Skeletal muscle satellite cell (primary cell): ENCODE measurements at regions not wholly inside any gene's neighbourhood (a gene's known extent, or its start where the extent isn't known, plus 50 kb on each side); places are given as distances from the start of the nearest gene placed in this dataset.

Experiments used
- H3K27me3 ChIP-seq: 2 replicates; pipeline ENCODE4 v1.7.0; 2013; ENCODE audit warnings: low read length; ENCODE audit not compliant: control insufficient read depth, insufficient read depth
- H3K36me3 ChIP-seq: 2 replicates; pipeline ENCODE4 v1.7.0; 2013; ENCODE audit warnings: mild to moderate bottlenecking, control low read depth, low read length; ENCODE audit not compliant: insufficient read depth
- H3K4me1 ChIP-seq: 2 replicates; pipeline ENCODE4 v1.7.0; 2013; ENCODE audit warnings: low read length; ENCODE audit not compliant: control insufficient read depth, insufficient read depth
- H3K4me2 ChIP-seq: 2 replicates; pipeline ENCODE4 v1.7.0; 2013; ENCODE audit warnings: mild to moderate bottlenecking, low read length
- H3K4me3 ChIP-seq: 2 replicates; pipeline ENCODE4 v1.7.0; 2013; ENCODE audit warnings: low read length
- H3K9ac ChIP-seq: 2 replicates; pipeline ENCODE4 v1.7.0; 2013; ENCODE audit warnings: mild to moderate bottlenecking, low read depth, low read length, moderate library complexity
- H3K9me3 ChIP-seq: replicated peaks from 2 replicates; pipeline ENCODE4 v1.7.0; 2013; ENCODE audit warnings: mild to moderate bottlenecking, control low read depth, low read length

DNA sequence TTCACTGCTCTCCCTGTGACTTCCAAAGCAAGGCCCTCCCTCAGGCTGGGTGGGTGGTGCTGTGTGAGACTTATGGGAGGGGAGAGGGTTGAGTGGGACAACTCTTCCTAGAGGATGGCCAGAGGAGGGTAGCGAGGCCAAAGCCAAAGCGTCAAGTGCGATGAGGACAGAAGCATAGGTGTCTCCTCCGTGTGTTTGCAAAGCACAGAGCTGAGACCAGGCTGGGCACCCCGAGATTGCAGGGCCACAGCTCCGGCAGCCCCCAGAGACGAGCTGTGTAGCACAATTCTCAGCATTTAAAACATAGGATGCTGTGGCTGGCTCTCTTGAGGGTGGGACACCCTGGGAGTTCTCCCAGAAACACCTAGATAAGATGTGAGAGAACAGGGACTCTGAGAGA lies 1374.5 kb downstream of the BRD1 start:
- Histone ChIP-seq H3K36me3 (no peaks in the 10 kb centered on the region), H3K4me1 (no peaks in the 10 kb centered on the region), H3K9ac (no peak overlapping the region), H3K4me3 (no peak overlapping the region), H3K27me3 (no peaks in the 10 kb centered on the region), H3K4me2 (no peak overlapping the region), H3K9me3 (peaks cover 18% of the 10 kb centered on the region)

DNA sequence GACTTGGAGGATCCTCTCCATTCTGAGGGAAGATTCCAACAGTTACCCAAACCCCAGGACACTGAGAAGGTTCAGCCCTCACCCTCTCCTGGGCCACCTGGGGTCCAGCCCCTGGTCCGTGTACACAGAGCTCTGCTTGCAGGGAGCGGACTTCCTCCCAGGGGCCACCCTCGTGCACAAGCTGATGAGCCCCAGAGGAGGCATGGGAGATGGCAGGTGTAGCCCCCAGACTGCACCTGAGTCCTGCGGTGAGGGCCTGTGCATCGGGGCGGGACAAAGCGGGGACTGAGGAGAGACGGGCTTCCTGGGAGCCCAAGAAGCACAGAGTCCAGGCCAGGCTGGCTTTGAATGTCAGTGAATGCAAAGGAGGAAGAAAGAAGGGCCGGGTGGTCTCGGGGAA lies 1374.9 kb downstream of the BRD1 start:
- Histone ChIP-seq H3K4me3 (no peak overlapping the region), H3K9ac (no peak overlapping the region), H3K4me1 (no peaks in the 10 kb centered on the region), H3K27me3 (no peaks in the 10 kb centered on the region), H3K4me2 (no peak overlapping the region), H3K36me3 (no peaks in the 10 kb centered on the region), H3K9me3 (peaks cover 20% of the 10 kb centered on the region)

DNA sequence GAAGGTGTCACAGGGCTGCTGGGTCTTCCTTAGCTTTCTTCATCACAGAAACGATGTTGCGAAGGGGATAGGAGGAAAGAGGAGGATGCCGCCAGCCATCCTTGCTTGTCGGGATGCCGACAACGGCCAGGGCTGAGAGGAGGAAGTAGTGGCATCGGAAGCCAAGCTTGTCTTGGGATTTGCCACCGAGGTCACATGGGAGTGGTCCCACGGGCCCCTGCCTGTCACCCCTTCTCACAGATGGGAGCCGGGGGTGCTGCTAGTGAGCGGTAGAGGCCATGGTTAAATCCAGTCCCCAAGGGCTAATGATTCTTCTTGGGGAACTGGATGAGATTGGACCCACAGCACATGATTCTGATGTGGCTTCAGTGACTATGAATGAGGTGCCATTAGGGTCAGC lies 1375.8 kb downstream of the BRD1 start:
- no peak overlapping the region for H3K4me2 ChIP-seq
- H3K36me3 ChIP-seq: no peaks in the 10 kb centered on the region
- peaks cover 16% of the 10 kb centered on the region for H3K9me3 ChIP-seq
- no peaks in the 10 kb centered on the region for H3K4me1 ChIP-seq
- no peak overlapping the region for H3K4me3 ChIP-seq
- H3K27me3 ChIP-seq: no peaks in the 10 kb centered on the region
- H3K9ac ChIP-seq: no peak overlapping the region

DNA sequence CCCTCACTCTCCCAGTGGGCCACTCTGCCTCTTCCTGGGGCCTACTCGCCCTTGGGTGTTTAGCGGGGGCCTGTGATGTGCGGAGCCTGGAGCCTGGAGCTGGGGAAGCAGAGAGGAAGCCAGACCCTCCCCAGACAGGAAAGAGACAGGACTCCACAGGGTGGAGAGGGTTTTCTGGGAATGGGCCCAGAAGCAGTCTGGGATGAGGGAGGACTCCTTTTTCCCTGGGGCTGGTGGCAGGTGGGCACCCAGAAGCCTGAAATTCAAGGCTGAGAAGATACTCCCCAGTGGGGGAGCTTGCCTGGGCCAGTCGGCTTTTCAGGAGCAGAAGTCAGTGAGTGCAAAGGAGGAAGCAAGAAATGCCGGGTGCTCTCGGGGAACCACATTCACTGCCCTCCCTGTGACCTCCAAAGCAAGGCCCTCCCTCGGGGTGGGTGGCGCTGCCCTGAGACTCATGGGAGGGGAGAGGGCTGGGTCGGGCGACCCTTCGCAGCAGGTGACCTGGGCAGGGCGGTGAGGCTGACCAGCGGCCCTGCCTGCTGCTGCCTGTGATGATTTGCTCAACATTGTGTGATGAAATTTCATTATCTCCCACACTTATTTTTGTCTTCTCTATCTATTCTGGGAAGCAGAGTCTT lies 1377.4 kb downstream of the BRD1 start:
- Histone ChIP-seq H3K36me3 (no peaks in the 10 kb centered on the region), H3K27me3 (no peaks in the 10 kb centered on the region), H3K4me1 (no peaks in the 10 kb centered on the region), H3K9me3 (peaks cover 18% of the 10 kb centered on the region), H3K4me3 (no peak overlapping the region), H3K9ac (no peak overlapping the region), H3K4me2 (no peak overlapping the region)

DNA sequence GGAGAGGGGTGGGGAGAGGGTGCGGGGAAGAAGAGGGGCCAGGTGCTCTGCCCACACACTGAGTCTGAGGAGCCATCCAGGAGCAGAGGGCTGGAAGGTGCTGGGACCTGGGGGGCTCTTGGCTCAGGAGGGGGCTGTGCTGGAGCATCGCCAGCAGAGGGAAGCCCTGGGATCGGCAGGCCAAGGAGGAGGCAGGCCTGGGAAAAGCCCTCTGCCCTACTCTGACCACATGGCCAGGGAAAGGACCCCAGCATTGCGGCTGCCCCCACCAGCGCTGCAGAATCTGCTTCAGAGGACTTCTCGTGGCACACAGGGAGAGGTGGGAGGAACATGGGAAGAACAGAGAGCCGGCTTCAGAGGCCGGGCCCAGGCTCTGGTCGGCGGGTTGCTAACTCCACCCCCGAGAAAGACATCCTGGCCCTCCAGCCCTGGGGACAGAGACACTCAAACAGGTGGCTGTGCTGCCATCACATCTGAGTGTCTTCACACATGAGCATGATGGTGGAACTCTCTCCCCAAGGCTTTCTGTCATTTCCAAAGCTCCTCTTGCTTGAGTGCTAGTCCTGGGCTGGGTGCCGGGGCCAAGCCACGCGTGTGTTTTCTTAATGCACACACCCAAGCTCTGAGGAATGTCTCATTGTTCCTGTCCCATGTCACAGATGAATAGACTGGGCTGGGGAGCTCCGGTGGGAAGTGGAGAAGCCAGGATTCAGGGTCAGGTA lies 1378.0 kb downstream of the BRD1 start:
- Histone ChIP-seq H3K4me1 (no peaks in the 10 kb centered on the region), H3K27me3 (no peaks in the 10 kb centered on the region), H3K9me3 (peaks cover 24% of the 10 kb centered on the region)

GRCh38 chr22:48448821-48449220 lies 1378.9 kb downstream of the BRD1 start:
- no peak overlapping the region for H3K4me2 ChIP-seq
- H3K4me3 ChIP-seq: no peak overlapping the region
- H3K36me3 ChIP-seq: no peaks in the 10 kb centered on the region
- H3K9ac ChIP-seq: no peak overlapping the region
- no peaks in the 10 kb centered on the region for H3K4me1 ChIP-seq
- peaks cover 24% of the 10 kb centered on the region for H3K9me3 ChIP-seq
- H3K27me3 ChIP-seq: no peaks in the 10 kb centered on the region

More for the DNA sequence above, 1378.0 kb downstream of the BRD1 start:
- H3K9ac ChIP-seq: no peak overlapping the region
- no peak overlapping the region for H3K4me2 ChIP-seq
- no peaks in the 10 kb centered on the region for H3K36me3 ChIP-seq
- H3K4me3 ChIP-seq: no peak overlapping the region

- Histone ChIP-seq H3K9ac (no peak overlapping the region), H3K4me3 (no peak overlapping the region), H3K9me3 (peaks cover 32% of the 10 kb centered on the region), H3K4me1 (no peaks in the 10 kb centered on the region), H3K27me3 (no peaks in the 10 kb centered on the region), H3K4me2 (no peak overlapping the region), H3K36me3 (no peaks in the 10 kb centered on the region)
Observed at GRCh38 chr22:48445113-48445827, 1382.4 kb downstream of the BRD1 start.

DNA sequence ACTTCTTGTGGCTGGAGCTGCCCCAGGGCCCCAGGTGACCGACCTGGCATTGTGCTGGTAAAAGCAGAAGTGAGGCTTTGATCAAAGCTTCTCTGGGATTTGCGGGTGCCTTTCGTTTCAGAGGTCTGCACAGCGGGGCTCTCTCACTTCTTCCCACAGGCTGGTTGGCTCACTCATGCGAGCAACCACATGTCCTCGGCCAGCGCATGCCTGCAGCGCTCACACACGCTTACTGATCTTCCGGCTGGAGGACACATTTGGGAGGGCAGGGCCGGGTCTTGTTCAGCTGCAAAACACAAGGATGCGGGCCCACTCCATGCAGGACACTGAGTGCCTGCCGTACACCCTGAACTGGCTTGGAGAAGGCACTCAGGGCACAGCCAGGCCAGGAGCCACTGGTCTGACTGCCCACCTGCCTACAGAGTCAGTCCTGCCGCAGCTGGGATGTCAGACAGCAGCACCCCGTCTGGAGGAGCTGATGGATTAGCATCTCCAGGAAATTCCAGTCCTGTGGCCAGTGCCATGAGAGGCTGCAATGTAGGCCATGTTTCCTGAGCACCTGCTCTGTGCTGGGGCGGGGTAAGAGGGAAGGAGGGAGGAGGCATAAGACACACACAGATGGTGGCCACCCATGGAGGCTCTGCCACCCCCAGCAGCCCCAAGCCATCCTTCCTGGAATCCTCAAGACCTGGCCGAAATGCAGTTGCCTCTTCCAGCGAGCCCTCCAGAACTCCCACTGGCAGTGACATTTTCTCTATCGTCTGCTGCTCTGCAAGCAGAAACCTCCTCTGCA lies 1383.2 kb downstream of the BRD1 start:
- Histone ChIP-seq H3K27me3 (no peaks in the 10 kb centered on the region), H3K9me3 (peaks cover 32% of the 10 kb centered on the region)

DNA sequence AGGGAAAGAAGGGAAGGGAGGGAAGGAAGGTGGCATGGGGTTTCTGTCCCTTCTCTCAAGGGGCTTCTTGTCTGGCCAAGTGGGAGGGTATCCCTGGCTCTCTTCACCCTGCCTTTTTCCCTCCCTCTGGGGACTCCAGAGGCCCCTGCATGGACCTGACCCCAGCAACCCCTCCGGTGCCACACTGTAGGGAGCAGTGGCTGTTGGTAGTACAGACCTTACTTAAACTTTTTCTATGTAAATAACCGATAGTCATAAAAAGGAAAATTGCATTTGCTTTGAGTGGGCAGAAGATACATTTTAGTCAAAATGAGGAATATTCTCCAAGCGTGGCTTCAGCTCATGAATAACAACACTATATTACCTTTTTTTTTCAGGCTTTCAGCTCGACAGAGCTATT lies 1384.0 kb downstream of the BRD1 start:
- Histone ChIP-seq H3K9ac (no peak overlapping the region), H3K4me1 (no peaks in the 10 kb centered on the region), H3K36me3 (no peaks in the 10 kb centered on the region), H3K27me3 (no peaks in the 10 kb centered on the region), H3K9me3 (peaks cover 30% of the 10 kb centered on the region), H3K4me3 (no peak overlapping the region), H3K4me2 (no peak overlapping the region)

More for the DNA sequence above, 1383.2 kb downstream of the BRD1 start:
- Histone ChIP-seq H3K4me1 (no peaks in the 10 kb centered on the region), H3K4me3 (no peak overlapping the region), H3K4me2 (no peak overlapping the region), H3K36me3 (no peaks in the 10 kb centered on the region), H3K9ac (no peak overlapping the region)

GRCh38 chr22:48442663-48443062 lies 1385.0 kb downstream of the BRD1 start:
- H3K36me3 ChIP-seq: no peaks in the 10 kb centered on the region
- no peaks in the 10 kb centered on the region for H3K27me3 ChIP-seq
- H3K4me1 ChIP-seq: no peaks in the 10 kb centered on the region
- no peak overlapping the region for H3K9ac ChIP-seq
- H3K4me3 ChIP-seq: no peak overlapping the region
- peaks cover 27% of the 10 kb centered on the region for H3K9me3 ChIP-seq
- no peak overlapping the region for H3K4me2 ChIP-seq

- peaks cover 27% of the 10 kb centered on the region for H3K9me3 ChIP-seq
- H3K4me1 ChIP-seq: no peaks in the 10 kb centered on the region
- no peak overlapping the region for H3K9ac ChIP-seq
- H3K27me3 ChIP-seq: no peaks in the 10 kb centered on the region
- H3K4me2 ChIP-seq: no peak overlapping the region
- H3K36me3 ChIP-seq: no peaks in the 10 kb centered on the region
- no peak overlapping the region for H3K4me3 ChIP-seq
Observed at GRCh38 chr22:48441553-48441850, 1386.2 kb downstream of the BRD1 start.
